ENCODE measurements at regions not wholly inside any gene's neighbourhood (a gene's known extent, or its start where the extent isn't known, plus 50 kb on each side); places are given as distances from the start of the nearest gene placed in this dataset.
"Not testable (repeated sequence)": the region's sequence is repeated elsewhere in the genome, so short reads cannot be mapped to it uniquely, and the experiment has no call there.

GRCh38 chr5:167426501-167426900 lies 864.9 kb upstream of the WWC1 start:
- no peaks in the 10 kb centered on the region for H3K27me3 Mint-ChIP-seq
- ChIA-PET CTCF (no interaction called here), POLR2A (no interaction called here)
- intact Hi-C loops (cut with micrococcal nuclease): no loop called here
- no peak overlapping the region for H3K27ac Mint-ChIP-seq
- ATAC-seq (no peak), DNase-seq (no peak)
- no peaks in the 10 kb centered on the region for H3K4me1 Mint-ChIP-seq (ENCODE audit: low read depth)
- H3K36me3 Mint-ChIP-seq (ENCODE audit: low read depth): no peaks in the 10 kb centered on the region
- no peak for TF ChIP-seq CTCF (IDR thresholded peaks at IDR 0.05)
- H3K4me3 Mint-ChIP-seq: no peak overlapping the region
- no peaks in the 10 kb centered on the region for H3K9me3 Mint-ChIP-seq

GRCh38 chr5:167427641-167428040 lies 863.8 kb upstream of the WWC1 start:
- CTCF ChIA-PET; H3K36me3 Mint-ChIP-seq (ENCODE audit: low read depth); intact Hi-C loops (cut with micrococcal nuclease); POLR2A ChIA-PET; H3K4me3 Mint-ChIP-seq; ATAC-seq; H3K27ac Mint-ChIP-seq; H3K9me3 Mint-ChIP-seq; H3K27me3 Mint-ChIP-seq; H3K4me1 Mint-ChIP-seq (ENCODE audit: low read depth); DNase-seq: not testable (repeated sequence)

GRCh38 chr5:167440846-167441245 lies 850.6 kb upstream of the WWC1 start:
- no peaks in the 10 kb centered on the region for H3K27me3 Mint-ChIP-seq
- CTCF ChIA-PET: no interaction called here
- H3K9me3 Mint-ChIP-seq: peaks cover 4% of the 10 kb centered on the region
- DNase-seq (no peak), ATAC-seq (no peak)
- no peaks in the 10 kb centered on the region for H3K4me1 Mint-ChIP-seq (ENCODE audit: low read depth)
- no peak for TF ChIP-seq CTCF (IDR thresholded peaks at IDR 0.05)
- POLR2A ChIA-PET: no interaction called here
- H3K27ac Mint-ChIP-seq: no peak overlapping the region
- intact Hi-C loops (cut with micrococcal nuclease): no loop called here
- H3K36me3 Mint-ChIP-seq (ENCODE audit: low read depth): no peaks in the 10 kb centered on the region
- H3K4me3 Mint-ChIP-seq: no peak overlapping the region

GRCh38 chr5:167442922-167443321 lies 848.5 kb upstream of the WWC1 start:
- Mint-ChIP-seq H3K4me3 (no peak overlapping the region), H3K4me1 (ENCODE audit: low read depth) (no peaks in the 10 kb centered on the region), H3K36me3 (ENCODE audit: low read depth) (no peaks in the 10 kb centered on the region), H3K9me3 (peaks cover 4% of the 10 kb centered on the region), H3K27me3 (no peaks in the 10 kb centered on the region), H3K27ac (no peak overlapping the region)
- CTCF ChIA-PET: no interaction called here
- TF ChIP-seq CTCF (IDR thresholded peaks at IDR 0.05): no peak
- no peak for DNase-seq
- POLR2A ChIA-PET: no interaction called here
- intact Hi-C loops (cut with micrococcal nuclease): no loop called here
- no peak for ATAC-seq

GRCh38 chr5:167447466-167448375 lies 843.7 kb upstream of the WWC1 start:
- ChIA-PET POLR2A (no interaction called here), CTCF (no interaction called here)
- Mint-ChIP-seq H3K4me1 (ENCODE audit: low read depth) (no peaks in the 10 kb centered on the region), H3K36me3 (ENCODE audit: low read depth) (no peaks in the 10 kb centered on the region), H3K4me3 (no peak overlapping the region), H3K27me3 (no peaks in the 10 kb centered on the region), H3K9me3 (peaks cover 4% of the 10 kb centered on the region), H3K27ac (no peak overlapping the region)
- intact Hi-C loops (cut with micrococcal nuclease): no loop called here
- no peak for TF ChIP-seq CTCF (IDR thresholded peaks at IDR 0.05)
- ATAC-seq: no peak
- no peak for DNase-seq

Data from activated CD8-positive, alpha-beta T cell treated with anti-CD3 and anti-CD28 coated beads for 36 hours (primary cell).